ENCODE measurements at regions not wholly inside any gene's neighbourhood (a gene's known extent, or its start where the extent isn't known, plus 50 kb on each side); places are given as distances from the start of the nearest gene placed in this dataset.
"Not testable (repeated sequence)": the region's sequence is repeated elsewhere in the genome, so short reads cannot be mapped to it uniquely, and the experiment has no call there.

DNA sequence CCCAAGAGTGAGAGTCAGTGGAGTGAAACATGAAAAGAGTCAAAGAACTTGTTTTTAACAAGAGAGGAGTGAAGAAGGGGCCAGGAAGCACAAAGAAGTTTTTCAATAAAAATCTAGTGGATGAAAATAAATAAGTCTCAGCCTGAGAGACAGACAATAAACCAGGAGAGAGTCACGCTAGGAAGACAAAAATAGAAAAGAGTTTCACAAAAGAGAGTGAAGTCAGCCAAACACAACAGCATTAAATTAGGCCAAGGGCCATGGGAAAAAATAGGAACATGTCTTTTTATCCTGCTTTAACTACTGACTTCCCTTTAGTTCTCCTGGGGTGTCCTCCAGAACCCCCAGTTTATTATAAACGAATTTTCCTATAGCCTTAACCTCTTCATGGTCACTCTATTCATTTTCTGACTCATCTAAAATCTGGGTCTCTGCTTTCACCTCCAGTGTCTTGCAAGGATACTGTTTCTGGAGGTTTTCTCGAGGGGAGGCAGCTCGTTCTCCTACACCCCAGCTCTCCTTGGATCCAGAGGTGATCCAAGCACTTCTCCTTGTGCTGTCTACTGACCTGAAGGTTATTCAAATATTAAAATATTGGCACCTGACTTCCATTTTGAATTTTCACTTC is 571.5 kb upstream of the PPP2R3A start:
- H3K36me3 ChIP-seq (ENCODE audit: insufficient read depth, low read length): no peaks in the 10 kb centered on the region
- H3K4me3 ChIP-seq (ENCODE audit: low read length): no peak overlapping the region
- no peaks in the 10 kb centered on the region for H3K27me3 ChIP-seq (ENCODE audit: control insufficient read depth, insufficient read depth, low read length)
- no peak overlapping the region for H3K9ac ChIP-seq (ENCODE audit: low read depth, low read length)
- no peaks in the 10 kb centered on the region for H3K9me3 ChIP-seq (replicated peaks; ENCODE audit: low read length)
- no peak overlapping the region for H3K4me2 ChIP-seq (ENCODE audit: low read length)
- H3K4me1 ChIP-seq (ENCODE audit: control insufficient read depth, insufficient read depth, low read length): no peaks in the 10 kb centered on the region

DNA sequence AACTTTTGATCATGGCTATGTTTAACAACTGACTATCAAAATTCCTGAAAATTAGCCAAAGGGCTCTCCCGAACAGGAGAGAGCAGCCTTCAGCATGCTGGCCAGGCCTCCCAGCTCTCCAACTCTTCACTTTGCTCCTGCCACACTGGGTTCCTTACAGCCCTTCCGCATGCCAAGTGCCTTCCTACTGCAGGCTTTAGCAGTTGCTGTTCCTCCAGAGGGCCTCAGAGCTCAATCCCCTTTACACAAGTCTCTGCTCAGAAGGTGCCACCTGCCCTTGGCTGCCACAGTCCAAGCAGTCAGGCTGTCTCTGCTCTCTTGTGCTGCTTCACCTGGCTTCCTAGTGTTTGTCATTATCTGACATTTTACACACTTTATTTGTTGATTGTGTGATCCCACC is 553.1 kb upstream of the PPP2R3A start:
- Histone ChIP-seq H3K4me2 (ENCODE audit: low read length) (no peak overlapping the region), H3K9me3 (replicated peaks; ENCODE audit: low read length) (no peaks in the 10 kb centered on the region), H3K4me1 (ENCODE audit: control insufficient read depth, insufficient read depth, low read length) (no peaks in the 10 kb centered on the region), H3K27me3 (ENCODE audit: control insufficient read depth, insufficient read depth, low read length) (no peaks in the 10 kb centered on the region), H3K36me3 (ENCODE audit: insufficient read depth, low read length) (no peaks in the 10 kb centered on the region), H3K4me3 (ENCODE audit: low read length) (no peak overlapping the region), H3K9ac (ENCODE audit: low read depth, low read length) (no peak overlapping the region)

DNA sequence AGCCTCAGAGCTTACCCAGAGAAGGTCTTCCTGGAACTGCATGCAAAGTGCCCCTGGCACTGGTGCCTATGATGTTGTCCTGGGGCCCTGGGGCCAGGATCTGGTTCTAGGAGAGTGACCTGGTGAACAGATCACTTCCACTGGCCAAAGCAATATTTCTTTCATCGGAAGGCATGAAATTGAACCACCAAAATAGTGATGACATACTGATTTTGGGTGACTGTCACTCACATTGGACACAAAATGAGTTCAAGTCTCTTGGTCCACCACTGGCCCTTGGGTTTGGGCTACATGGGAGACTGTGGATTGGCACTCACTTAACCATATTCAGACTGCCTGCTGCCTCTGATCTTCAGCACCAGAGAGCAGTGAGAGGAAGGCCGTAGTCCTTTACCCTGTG is 549.3 kb upstream of the PPP2R3A start:
- H3K4me2 ChIP-seq (ENCODE audit: low read length): no peak overlapping the region
- no peaks in the 10 kb centered on the region for H3K27me3 ChIP-seq (ENCODE audit: control insufficient read depth, insufficient read depth, low read length)
- no peak overlapping the region for H3K9ac ChIP-seq (ENCODE audit: low read depth, low read length)
- no peaks in the 10 kb centered on the region for H3K9me3 ChIP-seq (replicated peaks; ENCODE audit: low read length)
- no peak overlapping the region for H3K4me3 ChIP-seq (ENCODE audit: low read length)
- H3K36me3 ChIP-seq (ENCODE audit: insufficient read depth, low read length): no peaks in the 10 kb centered on the region
- no peaks in the 10 kb centered on the region for H3K4me1 ChIP-seq (ENCODE audit: control insufficient read depth, insufficient read depth, low read length)

DNA sequence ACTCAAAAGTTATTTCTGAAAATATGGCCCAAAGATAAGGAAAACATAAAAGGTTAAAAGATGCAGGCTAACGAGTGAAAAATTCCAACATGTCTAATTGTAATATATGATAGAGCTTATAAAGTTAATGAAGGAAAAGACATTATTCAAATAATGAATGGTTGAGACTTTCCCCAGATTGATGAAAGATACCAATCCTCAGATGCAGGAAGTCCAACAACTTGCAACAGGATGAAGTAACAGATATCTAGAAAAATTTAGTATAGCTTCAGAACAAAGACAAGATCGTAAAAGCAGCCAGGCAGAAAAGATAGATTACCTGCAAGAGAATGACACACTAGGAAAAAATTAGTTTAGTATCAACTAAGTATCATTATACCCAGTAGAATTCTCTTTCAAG is 546.4 kb upstream of the PPP2R3A start:
- H3K4me1 ChIP-seq (ENCODE audit: control insufficient read depth, insufficient read depth, low read length): no peaks in the 10 kb centered on the region
- no peak overlapping the region for H3K9ac ChIP-seq (ENCODE audit: low read depth, low read length)
- no peaks in the 10 kb centered on the region for H3K27me3 ChIP-seq (ENCODE audit: control insufficient read depth, insufficient read depth, low read length)
- H3K36me3 ChIP-seq (ENCODE audit: insufficient read depth, low read length): no peaks in the 10 kb centered on the region
- H3K4me2 ChIP-seq (ENCODE audit: low read length): no peak overlapping the region
- no peak overlapping the region for H3K4me3 ChIP-seq (ENCODE audit: low read length)
- H3K9me3 ChIP-seq (replicated peaks; ENCODE audit: low read length): no peaks in the 10 kb centered on the region

DNA sequence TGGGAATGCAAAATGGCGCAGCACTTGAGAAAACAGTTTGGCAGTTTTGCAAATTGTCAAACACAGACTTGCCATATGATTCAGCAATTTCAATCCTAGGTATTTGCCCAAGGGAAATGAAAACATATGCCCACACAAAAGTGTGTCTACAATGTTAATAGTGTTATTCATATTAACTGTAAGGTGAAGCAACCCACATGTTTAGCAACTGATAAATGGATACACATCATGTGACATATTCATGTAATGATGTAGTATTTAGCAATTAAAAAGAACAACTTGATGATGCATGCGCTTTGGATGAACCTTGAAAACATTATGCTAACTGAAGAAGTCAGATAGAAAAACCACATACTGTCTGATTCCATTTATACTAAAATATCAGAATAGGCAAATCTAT is 539.0 kb upstream of the PPP2R3A start:
- no peaks in the 10 kb centered on the region for H3K4me1 ChIP-seq (ENCODE audit: control insufficient read depth, insufficient read depth, low read length)
- H3K4me3 ChIP-seq (ENCODE audit: low read length): no peak overlapping the region
- no peak overlapping the region for H3K4me2 ChIP-seq (ENCODE audit: low read length)
- H3K27me3 ChIP-seq (ENCODE audit: control insufficient read depth, insufficient read depth, low read length): no peaks in the 10 kb centered on the region
- H3K36me3 ChIP-seq (ENCODE audit: insufficient read depth, low read length): no peaks in the 10 kb centered on the region
- H3K9ac ChIP-seq (ENCODE audit: low read depth, low read length): no peak overlapping the region
- H3K9me3 ChIP-seq (replicated peaks; ENCODE audit: low read length): no peaks in the 10 kb centered on the region

DNA sequence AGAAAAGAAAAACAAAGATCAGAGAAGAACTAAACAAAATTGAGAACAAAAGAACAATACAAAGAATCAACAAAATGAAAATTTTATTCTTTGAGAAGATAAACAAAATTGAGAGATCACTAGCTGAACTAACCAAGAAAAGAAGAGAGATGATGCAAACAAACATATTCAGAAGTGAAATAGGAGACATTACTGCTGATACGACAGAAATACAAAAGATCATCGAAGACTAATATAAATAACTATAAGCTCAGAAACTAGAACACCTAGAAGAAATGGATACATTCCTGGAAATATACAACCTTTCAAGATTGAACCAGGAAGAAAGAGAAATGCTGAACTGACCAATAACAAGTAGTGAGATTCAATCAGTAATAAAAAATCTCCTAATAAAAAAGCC is 533.1 kb upstream of the PPP2R3A start:
- H3K9ac ChIP-seq (ENCODE audit: low read depth, low read length): no peak overlapping the region
- H3K4me2 ChIP-seq (ENCODE audit: low read length): no peak overlapping the region
- H3K4me1 ChIP-seq (ENCODE audit: control insufficient read depth, insufficient read depth, low read length): no peaks in the 10 kb centered on the region
- H3K36me3 ChIP-seq (ENCODE audit: insufficient read depth, low read length): no peaks in the 10 kb centered on the region
- no peaks in the 10 kb centered on the region for H3K9me3 ChIP-seq (replicated peaks; ENCODE audit: low read length)
- H3K4me3 ChIP-seq (ENCODE audit: low read length): no peak overlapping the region
- no peaks in the 10 kb centered on the region for H3K27me3 ChIP-seq (ENCODE audit: control insufficient read depth, insufficient read depth, low read length)

DNA sequence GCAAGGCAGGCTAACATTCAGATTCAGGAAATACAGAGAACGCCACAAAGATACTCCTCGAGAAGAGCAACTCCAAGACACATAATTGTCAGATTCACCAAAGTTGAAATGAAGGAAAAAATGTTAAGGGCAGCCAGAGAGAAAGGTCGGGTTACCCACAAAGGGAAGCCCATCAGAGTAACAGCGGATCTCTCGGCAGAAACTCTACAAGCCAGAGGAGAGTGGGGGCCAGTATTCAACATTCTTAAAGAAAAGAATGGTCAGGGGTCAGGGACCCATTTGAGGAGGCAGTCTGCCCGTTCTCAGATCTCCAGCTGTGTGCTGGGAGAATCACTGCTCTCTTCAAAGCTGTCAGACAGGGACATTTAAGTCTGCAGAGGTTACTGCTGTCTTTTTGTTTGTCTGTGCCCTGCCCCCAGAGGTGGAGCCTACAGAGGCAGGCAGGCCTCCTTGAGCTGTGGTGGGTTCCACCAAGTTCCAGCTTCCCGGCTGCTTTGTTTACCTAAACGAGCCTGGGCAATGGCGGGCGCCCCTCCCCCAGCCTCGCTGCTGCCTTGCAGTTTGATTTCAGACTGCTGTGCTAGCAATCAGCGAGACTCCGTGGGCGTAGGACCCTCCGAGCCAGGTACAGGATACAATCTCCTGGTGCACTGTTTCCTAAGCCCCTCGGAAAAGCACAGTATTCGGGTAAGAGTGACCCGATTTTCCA is 526.5 kb upstream of the PPP2R3A start:
- not testable (repeated sequence) for H3K9ac ChIP-seq (ENCODE audit: low read depth, low read length); H3K36me3 ChIP-seq (ENCODE audit: insufficient read depth, low read length); H3K4me3 ChIP-seq (ENCODE audit: low read length); H3K4me1 ChIP-seq (ENCODE audit: control insufficient read depth, insufficient read depth, low read length); H3K4me2 ChIP-seq (ENCODE audit: low read length); H3K27me3 ChIP-seq (ENCODE audit: control insufficient read depth, insufficient read depth, low read length); H3K9me3 ChIP-seq (replicated peaks; ENCODE audit: low read length)

DNA sequence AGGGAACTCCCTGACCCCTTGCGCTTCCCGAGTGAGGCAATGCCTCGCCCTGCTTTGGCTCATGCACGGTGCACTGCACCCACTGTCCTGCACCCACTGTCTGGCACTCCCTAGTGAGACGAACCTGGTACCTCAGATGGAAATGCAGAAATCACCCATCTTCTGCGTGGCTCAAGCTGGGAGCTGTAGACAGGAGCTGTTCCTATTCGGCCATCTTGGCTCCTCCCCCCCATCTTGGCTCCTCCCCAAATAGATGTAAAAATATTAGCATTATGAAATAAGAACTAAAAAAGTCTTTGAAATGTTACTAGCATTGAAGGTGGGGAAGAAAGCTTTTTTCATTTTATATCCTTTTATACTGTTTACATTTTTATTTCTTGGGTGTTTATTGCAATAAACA is 525.9 kb upstream of the PPP2R3A start:
- not testable (repeated sequence) for H3K4me1 ChIP-seq (ENCODE audit: control insufficient read depth, insufficient read depth, low read length); H3K9me3 ChIP-seq (replicated peaks; ENCODE audit: low read length); H3K36me3 ChIP-seq (ENCODE audit: insufficient read depth, low read length); H3K4me3 ChIP-seq (ENCODE audit: low read length); H3K27me3 ChIP-seq (ENCODE audit: control insufficient read depth, insufficient read depth, low read length); H3K9ac ChIP-seq (ENCODE audit: low read depth, low read length); H3K4me2 ChIP-seq (ENCODE audit: low read length)

DNA sequence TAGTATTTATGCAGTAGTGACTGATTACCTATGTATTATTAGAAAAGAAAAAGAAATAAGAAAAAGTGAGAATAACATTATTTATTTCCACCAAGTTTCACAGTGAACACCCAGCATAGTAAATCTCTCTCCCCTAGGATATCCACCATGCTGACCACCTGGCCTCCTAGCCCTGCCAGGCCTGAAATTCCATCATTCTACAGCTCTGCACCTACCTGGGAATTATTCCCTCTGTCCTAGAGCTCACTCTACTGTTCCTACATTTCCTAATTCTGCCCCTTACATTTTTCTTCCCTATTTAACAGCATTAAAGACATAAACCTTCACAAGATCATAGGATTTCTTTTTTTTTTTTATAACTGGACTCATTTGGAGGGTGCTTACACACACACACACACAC is 525.3 kb upstream of the PPP2R3A start:
- no peak overlapping the region for H3K4me2 ChIP-seq (ENCODE audit: low read length)
- H3K9ac ChIP-seq (ENCODE audit: low read depth, low read length): no peak overlapping the region
- H3K9me3 ChIP-seq (replicated peaks; ENCODE audit: low read length): no peaks in the 10 kb centered on the region
- H3K36me3 ChIP-seq (ENCODE audit: insufficient read depth, low read length): no peaks in the 10 kb centered on the region
- H3K27me3 ChIP-seq (ENCODE audit: control insufficient read depth, insufficient read depth, low read length): no peaks in the 10 kb centered on the region
- no peak overlapping the region for H3K4me3 ChIP-seq (ENCODE audit: low read length)
- H3K4me1 ChIP-seq (ENCODE audit: control insufficient read depth, insufficient read depth, low read length): no peaks in the 10 kb centered on the region

DNA sequence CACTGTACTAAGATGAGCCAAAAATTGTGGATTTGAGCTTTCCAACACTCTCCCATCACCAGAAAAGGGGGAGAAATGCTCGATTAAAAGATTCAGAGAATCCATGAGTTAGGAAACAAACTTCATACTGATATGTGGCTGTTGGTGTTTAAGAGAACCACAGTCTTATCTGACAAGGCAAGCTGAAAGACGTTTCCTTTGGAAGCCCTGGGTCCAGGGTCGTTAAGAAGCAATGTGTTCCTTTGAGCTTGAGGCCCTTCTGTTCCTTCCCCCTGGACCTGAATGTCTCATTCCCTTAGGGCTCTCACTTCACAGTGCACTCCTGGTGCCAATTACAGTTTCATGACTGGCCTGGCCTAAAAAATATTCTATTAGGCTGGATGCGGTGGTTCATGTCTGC is 524.8 kb upstream of the PPP2R3A start:
- no peaks in the 10 kb centered on the region for H3K27me3 ChIP-seq (ENCODE audit: control insufficient read depth, insufficient read depth, low read length)
- H3K9ac ChIP-seq (ENCODE audit: low read depth, low read length): no peak overlapping the region
- no peak overlapping the region for H3K4me3 ChIP-seq (ENCODE audit: low read length)

DNA sequence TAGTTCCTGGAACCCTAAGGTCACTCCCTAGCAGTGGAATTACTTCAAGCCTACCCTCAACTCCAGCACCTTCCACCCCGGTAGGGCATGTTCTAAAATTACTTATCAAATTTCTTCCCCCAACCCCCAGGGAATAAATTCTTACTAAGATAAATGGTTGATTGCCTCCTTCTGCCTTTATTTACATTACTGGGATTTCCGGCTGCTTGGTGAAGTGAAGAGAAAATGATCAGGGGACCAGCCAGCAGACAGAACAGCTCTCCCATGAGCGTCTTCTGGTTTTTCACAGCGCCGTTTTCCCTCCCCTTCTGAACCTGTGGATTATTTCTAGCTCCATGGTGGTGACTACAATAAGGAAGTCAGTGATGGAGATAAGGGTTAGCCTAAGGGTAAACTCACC is 521.5 kb upstream of the PPP2R3A start:
- no peak overlapping the region for H3K4me3 ChIP-seq (ENCODE audit: low read length)
- H3K4me2 ChIP-seq (ENCODE audit: low read length): no peak overlapping the region
- H3K36me3 ChIP-seq (ENCODE audit: insufficient read depth, low read length): no peaks in the 10 kb centered on the region
- H3K9ac ChIP-seq (ENCODE audit: low read depth, low read length): no peak overlapping the region
- no peaks in the 10 kb centered on the region for H3K9me3 ChIP-seq (replicated peaks; ENCODE audit: low read length)
- H3K27me3 ChIP-seq (ENCODE audit: control insufficient read depth, insufficient read depth, low read length): no peaks in the 10 kb centered on the region
- H3K4me1 ChIP-seq (ENCODE audit: control insufficient read depth, insufficient read depth, low read length): no peaks in the 10 kb centered on the region

More for the DNA sequence above, 524.8 kb upstream of the PPP2R3A start:
- Histone ChIP-seq H3K4me1 (ENCODE audit: control insufficient read depth, insufficient read depth, low read length) (no peaks in the 10 kb centered on the region), H3K4me2 (ENCODE audit: low read length) (no peak overlapping the region), H3K9me3 (replicated peaks; ENCODE audit: low read length) (no peaks in the 10 kb centered on the region), H3K36me3 (ENCODE audit: insufficient read depth, low read length) (no peaks in the 10 kb centered on the region)

DNA sequence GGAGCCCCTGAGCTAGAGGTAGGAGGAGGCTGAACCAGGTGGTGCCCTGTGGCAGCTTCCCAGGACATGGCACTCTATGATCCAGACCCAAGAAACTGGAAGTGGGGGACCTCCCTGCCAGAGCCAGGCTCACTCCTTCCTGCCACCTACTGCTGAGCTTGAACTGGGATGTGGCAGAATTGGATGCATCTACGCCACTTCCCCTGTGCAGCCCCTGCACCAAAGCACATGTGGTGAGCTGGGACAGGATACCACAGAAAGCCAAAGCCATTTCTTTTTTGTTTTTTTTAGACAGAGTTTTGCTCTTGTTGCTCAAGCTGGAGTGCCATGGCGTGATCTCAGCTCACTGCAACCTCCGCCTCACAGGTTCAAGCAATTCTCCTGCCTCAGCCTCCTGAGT is 518.0 kb upstream of the PPP2R3A start:
- H3K4me2 ChIP-seq (ENCODE audit: low read length): no peak overlapping the region

More for the DNA sequence above, 518.0 kb upstream of the PPP2R3A start:
- H3K36me3 ChIP-seq (ENCODE audit: insufficient read depth, low read length): no peaks in the 10 kb centered on the region
- H3K4me3 ChIP-seq (ENCODE audit: low read length): no peak overlapping the region
- no peaks in the 10 kb centered on the region for H3K4me1 ChIP-seq (ENCODE audit: control insufficient read depth, insufficient read depth, low read length)
- no peaks in the 10 kb centered on the region for H3K9me3 ChIP-seq (replicated peaks; ENCODE audit: low read length)
- no peaks in the 10 kb centered on the region for H3K27me3 ChIP-seq (ENCODE audit: control insufficient read depth, insufficient read depth, low read length)
- H3K9ac ChIP-seq (ENCODE audit: low read depth, low read length): no peak overlapping the region

Measured in skeletal muscle satellite cell (primary cell).